Adrenal gland (tissue), 9 donors: ENCODE measurements at regions not wholly inside any gene's neighbourhood (a gene's known extent, or its start where the extent isn't known, plus 50 kb on each side); places are given as distances from the start of the nearest gene placed in this dataset.
"Not testable (repeated sequence)": the region's sequence is repeated elsewhere in the genome, so short reads cannot be mapped to it uniquely, and the experiment has no call there.

Experiments
- DNase-seq, 7 donors: peaks; one replicate each; pipeline ENCODE4 v3.0.0-alpha.2; 2019 to 2020
- H3K27ac ChIP-seq, 5 donors: fragments of 200-600 bp; sonication (generic) in 4 of 5; 1 replicate in 3 of 5; 2 replicates in 2 of 5; pipeline versions ENCODE4 v1.5.1 to v1.8.0; 2016 to 2020; ENCODE audit warnings: mild to moderate bottlenecking in 1 of 5
- H3K27me3 ChIP-seq: fragments of 200-600 bp; 2 replicates; pipeline ENCODE4 v1.8.0; 2021
- H3K36me3 ChIP-seq, 2 donors: fragments of 200-600 bp; replicated peaks in 1 of 2; 1 replicate in 1 of 2; 2 replicates in 1 of 2; pipeline versions ENCODE4 v1.5.1 to v1.8.0; 2018 to 2022
- H3K4me1 ChIP-seq, 2 donors: fragments of 200-600 bp; replicated peaks in 1 of 2; 1 replicate in 1 of 2; 2 replicates in 1 of 2; pipeline versions ENCODE4 v1.5.1 to v1.8.0; 2018 to 2021
- H3K4me3 ChIP-seq, 4 donors: fragments of 200-600 bp; sonication (generic) in 3 of 4; one replicate each; pipeline ENCODE4 v1.5.1; 2016 to 2018
- H3K9me3 ChIP-seq, 3 donors: fragments of 200-600 bp; sonication (generic) in 1 of 3; replicated peaks in 1 of 3; 1 replicate in 2 of 3; 2 replicates in 1 of 3; pipeline versions ENCODE4 v1.5.1 to v1.8.0; 2016 to 2021
- CTCF ChIP-seq, 6 experiments: fragments of 450-650 bp in 4 of 6; fragments of 200-600 bp in 2 of 6; sonication (generic) in 1 of 6; IDR thresholded peaks; 1 replicate in 5 of 6; 2 replicates in 1 of 6; pipeline versions ENCODE4 v1.5.1 to v1.8.0; 2016 to 2021; ENCODE audit warnings: antibody characterized with exemption in 6 of 6, mild to moderate bottlenecking in 2 of 6, moderate library complexity in 1 of 6
- POLR2A ChIP-seq, 2 donors: fragments of 450-650 bp; IDR thresholded peaks; one replicate each; pipeline ENCODE4 v1.6.1; 2017; ENCODE audit warnings: antibody characterized with exemption in 2 of 2, mild to moderate bottlenecking in 2 of 2, moderate library complexity in 1 of 2
- WGBS, 4 donors: extraction: QIAGEN DNeasy Blood & Tissue Kit in 2 of 4; methylation state at CpG; one replicate each; pipeline versions ENCODE4 v1.1.5 to v1.1.7; 2013 to 2017; 5-methylcytosine and 5-hydroxymethylcytosine counted together
- intact Hi-C, 2 donors: fragments of 100-400 bp; cut with DNase I; formaldehyde crosslinking; loops; one replicate each; pipeline versions ENCODE4 v1.14.1 to v1.15.0; 2022 to 2023
- donor health status: healthy with polysubstance abuse.
- donor health status: Bipolar disorder and iron deficiency.
- donor health status: DM: yes; HTN: yes; CAD: no.
- donor health status: DM: no; HTN: no; CAD: no.
- donor health status: DM: no; HTN: no; CAD: no.

- Histone ChIP-seq H3K9me3 (no peaks in the 10 kb centered on the region), H3K36me3 (no peaks in the 10 kb centered on the region), H3K4me1 (no peaks in the 10 kb centered on the region), H3K27me3 (no peaks in the 10 kb centered on the region), H3K4me3 (no peak overlapping the region), H3K27ac (no peak overlapping the region)
- TF ChIP-seq POLR2A (IDR thresholded peaks at IDR 0.05) (no peak), CTCF (IDR thresholded peaks at IDR 0.05) (no peak)
- 83 to 95% (median 89%) methylated on average over 4 of the region's 4 CpGs for whole genome bisulfite sequencing, 4 donors
- DNase-seq, result no peak
- intact Hi-C loops, result no loop called here
These were observed 534.0 kb upstream of the API5 start for GRCh38 chr11:42777776-42778175.

- intact Hi-C loops, result no loop called here
- no peaks in the 10 kb centered on the region for H3K9me3 ChIP-seq
- H3K27ac ChIP-seq, result no peak overlapping the region
- TF ChIP-seq POLR2A (IDR thresholded peaks at IDR 0.05) (no peak), CTCF (IDR thresholded peaks at IDR 0.05) (no peak)
- no peak for DNase-seq
- no peaks in the 10 kb centered on the region for H3K27me3 ChIP-seq
- H3K4me1 ChIP-seq, result no peaks in the 10 kb centered on the region
- H3K36me3 ChIP-seq, result no peaks in the 10 kb centered on the region
- 75 to 100% (median 93%) methylated on average over 1 of the region's 1 CpG for WGBS, 4 donors
- no peak overlapping the region for H3K4me3 ChIP-seq
These were observed 533.6 kb upstream of the API5 start for GRCh38 chr11:42778193-42778592.

- intact Hi-C loops, result no loop called here
- 66 to 85% (median 69%) methylated on average over 3 of the region's 3 CpGs for WGBS, 4 donors
- Histone ChIP-seq H3K27ac (no peak overlapping the region), H3K4me3 (no peak overlapping the region), H3K9me3 (no peaks in the 10 kb centered on the region), H3K4me1 (no peaks in the 10 kb centered on the region), H3K36me3 (no peaks in the 10 kb centered on the region), H3K27me3 (no peaks in the 10 kb centered on the region)
- TF ChIP-seq CTCF (IDR thresholded peaks at IDR 0.05), result no peak
- no peak for DNase-seq
These were observed 532.2 kb upstream of the API5 start for GRCh38 chr11:42779555-42779954.

GRCh38 chr11:42786981-42787380 lies 524.8 kb upstream of the API5 start:
- Histone ChIP-seq H3K27me3 (no peaks in the 10 kb centered on the region), H3K9me3 (peaks cover 0 to 5% (median 0%) of the 10 kb centered on the region in 3 donors), H3K4me1 (no peaks in the 10 kb centered on the region), H3K27ac (no peak overlapping the region), H3K36me3 (no peaks in the 10 kb centered on the region), H3K4me3 (no peak overlapping the region)
- TF ChIP-seq POLR2A (IDR thresholded peaks at IDR 0.05) (no peak), CTCF (IDR thresholded peaks at IDR 0.05) (no peak)
- 62 to 93% (median 81%) methylated on average over 1 of the region's 1 CpG for WGBS, 4 donors
- intact Hi-C loops, result no loop called here
- DNase-seq, result no peak

GRCh38 chr11:42795483-42795882 lies 516.3 kb upstream of the API5 start:
- H3K27ac ChIP-seq, DNase-seq, H3K4me1 ChIP-seq, H3K4me3 ChIP-seq, intact Hi-C loops, H3K9me3 ChIP-seq, H3K27me3 ChIP-seq, H3K36me3 ChIP-seq: not testable (repeated sequence)
- WGBS, 4 donors, result 93 to 100% (median 95%) methylated on average over 2 of the region's 2 CpGs
